ENCODE measurements at regions not wholly inside any gene's neighbourhood (a gene's known extent, or its start where the extent isn't known, plus 50 kb on each side); places are given as distances from the start of the nearest gene placed in this dataset.

- no peak for DNase-seq
These were observed 237.3 kb upstream of the CIBAR2 start for GRCh38 chr16:85349365-85350145.

- no peak for DNase-seq
These were observed 238.0 kb upstream of the CIBAR2 start for GRCh38 chr16:85350146-85350728.

GRCh38 chr16:85350973-85351372 lies 238.7 kb upstream of the CIBAR2 start:
- DNase-seq: no peak

- no peak for DNase-seq
These were observed 240.7 kb upstream of the CIBAR2 start for GRCh38 chr16:85353013-85353412.

- no peak for DNase-seq
These were observed 241.8 kb upstream of the CIBAR2 start for GRCh38 chr16:85353839-85354685.

GRCh38 chr16:85354686-85355514 lies 242.6 kb upstream of the CIBAR2 start:
- no peak for DNase-seq

GRCh38 chr16:85355515-85355837 lies 243.2 kb upstream of the CIBAR2 start:
- DNase-seq: no peak

GRCh38 chr16:85356157-85356556 lies 243.9 kb upstream of the CIBAR2 start:
- no peak for DNase-seq

- DNase-seq: no peak
These were observed 245.1 kb upstream of the CIBAR2 start for GRCh38 chr16:85357323-85357722.

- no peak for DNase-seq
These were observed 245.7 kb upstream of the CIBAR2 start for GRCh38 chr16:85357924-85358505.

GRCh38 chr16:85358704-85359146 lies 246.5 kb upstream of the CIBAR2 start:
- DNase-seq: no peak

- DNase-seq: no peak
These were observed 247.0 kb upstream of the CIBAR2 start for GRCh38 chr16:85359147-85359822.

- DNase-seq: peak; percentile 81
These were observed 248.3 kb upstream of the CIBAR2 start for GRCh38 chr16:85360323-85361277.

GRCh38 chr16:85361441-85362118 lies 249.3 kb upstream of the CIBAR2 start:
- no peak for DNase-seq

GRCh38 chr16:85362443-85362842 lies 250.2 kb upstream of the CIBAR2 start:
- no peak for DNase-seq

GRCh38 chr16:85363427-85363826 lies 249.7 kb upstream of the GSE1 start:
- DNase-seq: no peak

GRCh38 chr16:85363881-85364280 lies 249.2 kb upstream of the GSE1 start:
- no peak for DNase-seq

GRCh38 chr16:85364323-85365040 lies 248.6 kb upstream of the GSE1 start:
- no peak for DNase-seq

- no peak for DNase-seq
These were observed 248.0 kb upstream of the GSE1 start for GRCh38 chr16:85365120-85365519.

Data from NCI-H526 treated with DMSO at 0.1 percent for 48 hours (cell line).